HepG2 (cell line): ENCODE measurements at regions not wholly inside any gene's neighbourhood (a gene's known extent, or its start where the extent isn't known, plus 50 kb on each side); places are given as distances from the start of the nearest gene placed in this dataset.

Experiments used
- ATAC-seq: fragments of 200-7000 bp; cut with Tn5 transposase; 3 replicates; pipeline ENCODE4 v1.9.1; 2020; ENCODE audit warnings: mild to moderate bottlenecking, moderate library complexity
- BruUV-seq: library from RNA; stranded (reverse); fragments of 400-500 nt; replicated peaks from 2 replicates; lab custom pipeline; 2021; lab: Mats Ljungman, UMichigan
- CTCF ChIA-PET: fragments of 300-600 bp; formaldehyde crosslinking; extraction: SDS; loops from one replicate; lab custom pipeline; 2021; ENCODE audit warnings: low total read pairs, inconsistent platforms, low intra/inter-chr PET ratio; lab: Yijun Ruan, JAX
- POLR2A ChIA-PET: fragments of 350-600 bp; sonication (Branson Sonifier 250); formaldehyde crosslinking; loops from one replicate; lab custom pipeline; 2020; ENCODE audit warnings: antibody characterized with exemption, inconsistent platforms; lab: Yijun Ruan, JAX
- DNase-seq: peaks from one replicate; pipeline ENCODE4 v3.0.0-alpha.2; 2015; ENCODE audit warnings: low spot score
- FAIRE-seq: peaks from 3 replicates; lab custom pipeline; 2011; peaks lifted over from hg19 to GRCh38; lab: Jason Lieb, UNC
- H2AFZ ChIP-seq: one replicate; pipeline ENCODE4 v1.6.1; 2011; ENCODE audit warnings: low read length, inconsistent platforms
- H3K27ac ChIP-seq: fragments of 300-600 bp; 3 replicates; pipeline ENCODE4 v1.8.0; 2011; ENCODE audit warnings: mixed run types, mild to moderate bottlenecking, mixed read lengths, low read length, inconsistent platforms; ENCODE audit not compliant: insufficient read depth; ENCODE audit errors: extremely low read length
- H3K27me3 ChIP-seq, 2 experiments: fragments of 200-600 bp in 1 of 2; 2 replicates in 1 of 2; 3 replicates in 1 of 2; pipeline versions ENCODE4 v1.6.0 to v1.8.0; 2011; ENCODE audit warnings: low read length in 2 of 2, mild to moderate bottlenecking in 2 of 2, moderate library complexity in 2 of 2, inconsistent platforms in 1 of 2; ENCODE audit not compliant: insufficient read depth in 2 of 2, control insufficient read depth in 1 of 2
- H3K36me3 ChIP-seq, 2 experiments: fragments of 200-600 bp in 1 of 2; replicated peaks in 1 of 2; 2 replicates in 1 of 2; 3 replicates in 1 of 2; pipeline versions ENCODE4 v1.5.1 to v1.8.0; 2011; ENCODE audit warnings: low read length in 2 of 2, inconsistent platforms in 1 of 2; ENCODE audit not compliant: insufficient read depth in 2 of 2, control insufficient read depth in 1 of 2
- H3K4me1 ChIP-seq: 2 replicates; pipeline ENCODE4 v1.5.1; 2012; ENCODE audit warnings: low read length, inconsistent platforms; ENCODE audit not compliant: insufficient read depth
- H3K4me2 ChIP-seq: 2 replicates; pipeline ENCODE4 v1.6.0; 2011; ENCODE audit warnings: low read depth, low read length, inconsistent platforms
- H3K4me3 ChIP-seq, 3 experiments: fragments of 200-600 bp in 1 of 3; sonication (generic), shearing (Covaris generic) in 1 of 3; replicated peaks in 1 of 3; 2 replicates each; pipeline ENCODE4 v1.5.1; 2011 to 2016; ENCODE audit warnings: low read length in 3 of 3, inconsistent platforms in 2 of 3, low read depth in 2 of 3, mild to moderate bottlenecking in 2 of 3, control low read depth in 1 of 3, mixed read lengths in 1 of 3; ENCODE audit not compliant: insufficient read depth in 1 of 3
- H3K79me2 ChIP-seq: one replicate; pipeline ENCODE4 v1.6.1; 2011; ENCODE audit warnings: low read length, inconsistent platforms; ENCODE audit not compliant: insufficient read depth
- H3K9ac ChIP-seq: 2 replicates; pipeline ENCODE4 v1.6.0; 2011; ENCODE audit warnings: mild to moderate bottlenecking, low read depth, low read length, inconsistent platforms; ENCODE audit not compliant: insufficient read depth
- H3K9me3 ChIP-seq: 2 replicates; pipeline ENCODE4 v1.5.1; 2012; ENCODE audit warnings: mild to moderate bottlenecking, low read length
- H4K20me1 ChIP-seq: 2 replicates; pipeline ENCODE4 v1.6.0; 2011; ENCODE audit warnings: inconsistent platforms, mild to moderate bottlenecking, low read length, moderate library complexity; ENCODE audit not compliant: insufficient read depth
- DZIP1 ChIP-seq: sonication (generic); formaldehyde crosslinking; IDR thresholded peaks from 2 replicates; pipeline ENCODE4 v1.5.0; 2020; ENCODE audit warnings: mild to moderate bottlenecking, missing genetic modification reagents
- EHMT2 ChIP-seq: fragments of 200-600 bp; sonication (generic); IDR thresholded peaks from 2 replicates; pipeline ENCODE4 v1.7.0; 2017; ENCODE audit warnings: antibody characterized with exemption, low read depth, low read length, borderline replicate concordance
- HNRNPLL ChIP-seq: fragments of 200-400 bp; formaldehyde crosslinking; IDR thresholded peaks from 2 replicates; pipeline ENCODE4 v1.6.1; 2017; ENCODE audit warnings: mild to moderate bottlenecking, low read depth, low read length; ENCODE audit not compliant: poor library complexity, severe bottlenecking
- JDP2 ChIP-seq: sonication (generic); formaldehyde crosslinking; IDR thresholded peaks from 2 replicates; pipeline ENCODE4 v1.8.1; 2022; ENCODE audit warnings: missing genetic modification reagents, borderline replicate concordance
- MXD1 ChIP-seq: sonication (generic); formaldehyde crosslinking; IDR thresholded peaks from 2 replicates; pipeline ENCODE4 v1.4.0; 2020; ENCODE audit warnings: mild to moderate bottlenecking, missing genetic modification reagents
- PRDM4 ChIP-seq: sonication (generic); formaldehyde crosslinking; IDR thresholded peaks from 2 replicates; pipeline ENCODE4 v1.9.0; 2021; ENCODE audit warnings: missing genetic modification reagents, borderline replicate concordance
- SSRP1 ChIP-seq: IDR thresholded peaks from 2 replicates; pipeline ENCODE4 v1.6.1; 2016; ENCODE audit warnings: control low read depth
- TAF1 ChIP-seq: sonication (generic); formaldehyde crosslinking; IDR thresholded peaks from 2 replicates; pipeline ENCODE4 v1.4.0; 2020; ENCODE audit warnings: missing genetic modification reagents
- TARDBP ChIP-seq: sonication (generic); formaldehyde crosslinking; IDR thresholded peaks from 2 replicates; pipeline ENCODE4 v1.8.0; 2022; ENCODE audit warnings: mild to moderate bottlenecking, missing genetic modification reagents
- TERF1 ChIP-seq: sonication (generic); formaldehyde crosslinking; IDR thresholded peaks from 2 replicates; pipeline ENCODE4 v1.8.0; 2022; ENCODE audit warnings: mild to moderate bottlenecking, missing genetic modification reagents, moderate library complexity
- TFAP4 ChIP-seq: sonication (generic); IDR thresholded peaks from 2 replicates; pipeline ENCODE4 v1.6.1; 2016; ENCODE audit warnings: low read depth, borderline replicate concordance
- TP53 ChIP-seq: sonication (generic); formaldehyde crosslinking; conservative IDR thresholded peaks from 2 replicates; pipeline ENCODE4 v1.4.0; 2020; ENCODE audit warnings: missing genetic modification reagents
- ZNF205 ChIP-seq: IDR thresholded peaks from 2 replicates; pipeline ENCODE4 v1.6.1; 2018; ENCODE audit warnings: missing biosample characterization, missing genetic modification reagents
- ZNF562 ChIP-seq: sonication (generic); formaldehyde crosslinking; IDR thresholded peaks from 2 replicates; pipeline ENCODE4 v1.8.0; 2022; ENCODE audit warnings: missing genetic modification reagents, borderline replicate concordance
- ZNF570 ChIP-seq: sonication (generic); formaldehyde crosslinking; IDR thresholded peaks from 2 replicates; pipeline ENCODE4 v1.4.0; 2020; ENCODE audit warnings: mild to moderate bottlenecking, missing genetic modification reagents, borderline replicate concordance
- WGBS: methylation state at CpG from one replicate; pipeline ENCODE4 v1.1.6; 2017; ENCODE audit warnings: low lambda C conversion rate; 5-methylcytosine and 5-hydroxymethylcytosine counted together
- in situ Hi-C: cut with HindIII; loops from 2 replicates; pipeline ENCODE4 v1.10.0; 2017; ENCODE audit warnings: low pct_unique_long_range_greater_than_20kb; ENCODE audit not compliant: extremely low pct_ligation_motif_present
- intact Hi-C: fragments of 100-400 bp; cut with micrococcal nuclease; formaldehyde crosslinking; loops from one replicate; pipeline ENCODE4 v1.10.0; 2022; ENCODE audit not compliant: unreplicated experiment

GRCh38 chr5:118578093-118578492 is 410.3 kb downstream of the DTWD2 start (continued):
- TF ChIP-seq TFAP4, result no peak
- no peak for TF ChIP-seq SSRP1 (CRISPR knock-in tag)
- TF ChIP-seq EHMT2, result no peak
- TF ChIP-seq DZIP1, result no peak
- no peak for TF ChIP-seq TAF1 (CRISPR knock-in tag)
- no peak for TF ChIP-seq TERF1 (CRISPR knock-in tag)
- TF ChIP-seq, all 625 proteins: peak for 0

- BruUV-seq, result no TSS peak
- H2AFZ ChIP-seq, result no peak overlapping the region
- H3K4me1 ChIP-seq, result no peaks in the 10 kb centered on the region
- POLR2A ChIA-PET, result no interaction called here
- FAIRE-seq (no peak), DNase-seq (no peak), ATAC-seq (no peak)
- H3K4me2 ChIP-seq, result no peak overlapping the region
- in situ Hi-C loops (no loop called here), intact Hi-C loops (no loop called here)
- no peak overlapping the region for H3K4me3 ChIP-seq
- no peaks in the 10 kb centered on the region for H3K36me3 ChIP-seq
- no peak overlapping the region for H3K27ac ChIP-seq
- H3K27me3 ChIP-seq, result no peaks in the 10 kb centered on the region
- H4K20me1 ChIP-seq, result no peaks in the 10 kb centered on the region
- H3K79me2 ChIP-seq, result no peaks in the 10 kb centered on the region
- CTCF ChIA-PET, result no interaction called here
- H3K9ac ChIP-seq, result no peak overlapping the region
- WGBS, result 0% methylated on average over 1 of the region's 1 CpG
- no peaks in the 10 kb centered on the region for H3K9me3 ChIP-seq
- TF ChIP-seq JDP2 (no peak), ZNF570 (no peak), SSRP1 (CRISPR knock-in tag) (no peak), ZNF562 (CRISPR knock-in tag) (no peak), MXD1 (CRISPR knock-in tag) (no peak), TARDBP (no peak), TP53 (CRISPR knock-in tag) (no peak), PRDM4 (CRISPR knock-in tag) (no peak), HNRNPLL (no peak), ZNF205 (CRISPR knock-in tag) (no peak)
These were observed 410.7 kb downstream of the DTWD2 start for GRCh38 chr5:118577621-118578020.
